OCI-LY1 (cell line): ENCODE measurements at regions not wholly inside any gene's neighbourhood (a gene's known extent, or its start where the extent isn't known, plus 50 kb on each side); places are given as distances from the start of the nearest gene placed in this dataset.
"Not testable (repeated sequence)": the region's sequence is repeated elsewhere in the genome, so short reads cannot be mapped to it uniquely, and the experiment has no call there.

Source experiments
- EZH2 ChIP-seq: fragments of 200-600 bp; sonication (generic), shearing (Covaris generic); IDR thresholded peaks from 2 replicates; pipeline ENCODE4 v1.8.0; 2017; ENCODE audit warnings: borderline replicate concordance, mixed run types, mild to moderate bottlenecking, antibody characterized with exemption, low read length, moderate library complexity, mixed read lengths
- TF ChIP-seq, protein P1 (sequence below): fragments of 200-600 bp; sonication (generic), shearing (Covaris generic); IDR thresholded peaks from 2 replicates; pipeline ENCODE4 v1.5.1; 2017; ENCODE audit warnings: mild to moderate bottlenecking, antibody characterized with exemption, low read length, moderate library complexity, mixed read lengths

DNA sequence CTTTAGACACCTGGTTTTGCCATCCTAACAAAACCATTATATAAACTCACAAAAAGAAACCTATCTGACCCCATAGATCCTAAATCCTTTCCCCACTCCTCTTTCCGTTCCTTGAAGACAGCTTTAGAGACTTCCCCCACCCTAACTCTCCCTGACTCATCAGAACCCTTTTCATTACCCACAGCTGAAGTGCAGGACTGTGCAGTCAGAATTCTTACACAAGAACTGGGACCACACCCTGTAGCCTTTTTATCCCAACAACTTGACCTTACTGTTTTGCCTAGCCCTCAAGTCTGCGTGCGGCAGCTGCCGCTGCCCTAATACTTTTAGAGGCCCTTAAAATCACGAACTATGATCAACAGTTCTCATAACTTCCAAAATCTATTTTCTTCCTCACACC, 254.9 kb upstream of the GULP1 start:
- TF ChIP-seq EZH2 = not testable (repeated sequence)
- TF ChIP-seq, protein P1, sequence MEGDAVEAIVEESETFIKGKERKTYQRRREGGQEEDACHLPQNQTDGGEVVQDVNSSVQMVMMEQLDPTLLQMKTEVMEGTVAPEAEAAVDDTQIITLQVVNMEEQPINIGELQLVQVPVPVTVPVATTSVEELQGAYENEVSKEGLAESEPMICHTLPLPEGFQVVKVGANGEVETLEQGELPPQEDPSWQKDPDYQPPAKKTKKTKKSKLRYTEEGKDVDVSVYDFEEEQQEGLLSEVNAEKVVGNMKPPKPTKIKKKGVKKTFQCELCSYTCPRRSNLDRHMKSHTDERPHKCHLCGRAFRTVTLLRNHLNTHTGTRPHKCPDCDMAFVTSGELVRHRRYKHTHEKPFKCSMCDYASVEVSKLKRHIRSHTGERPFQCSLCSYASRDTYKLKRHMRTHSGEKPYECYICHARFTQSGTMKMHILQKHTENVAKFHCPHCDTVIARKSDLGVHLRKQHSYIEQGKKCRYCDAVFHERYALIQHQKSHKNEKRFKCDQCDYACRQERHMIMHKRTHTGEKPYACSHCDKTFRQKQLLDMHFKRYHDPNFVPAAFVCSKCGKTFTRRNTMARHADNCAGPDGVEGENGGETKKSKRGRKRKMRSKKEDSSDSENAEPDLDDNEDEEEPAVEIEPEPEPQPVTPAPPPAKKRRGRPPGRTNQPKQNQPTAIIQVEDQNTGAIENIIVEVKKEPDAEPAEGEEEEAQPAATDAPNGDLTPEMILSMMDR = not testable (repeated sequence)
